ENCODE measurements at regions not wholly inside any gene's neighbourhood (a gene's known extent, or its start where the extent isn't known, plus 50 kb on each side); places are given as distances from the start of the nearest gene placed in this dataset.
"Not testable (repeated sequence)": the region's sequence is repeated elsewhere in the genome, so short reads cannot be mapped to it uniquely, and the experiment has no call there.

DNA sequence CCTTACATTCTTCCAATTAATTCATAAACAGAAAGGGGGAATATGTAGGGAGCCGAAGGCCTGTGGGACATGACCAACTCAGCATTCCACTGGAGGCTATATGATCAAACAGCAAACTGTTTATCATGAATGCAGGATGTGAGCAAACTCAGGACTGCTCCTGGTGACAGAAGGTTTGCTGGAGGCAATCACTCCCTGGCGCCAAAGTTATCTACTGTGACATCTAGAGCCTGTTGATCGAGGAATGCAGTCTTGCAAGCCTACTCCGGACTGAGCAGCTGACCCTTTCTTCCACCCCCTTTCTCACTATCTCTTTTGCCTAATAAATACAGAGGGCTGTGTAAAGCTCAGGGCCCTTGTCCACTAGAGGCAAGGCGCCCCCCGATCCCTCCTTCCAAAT is 122.0 kb upstream of the ZCCHC13 start:
- DNase-seq (ENCODE audit: low read depth in 4 of 4, low spot score in 2 of 4) = not testable (repeated sequence)

DNA sequence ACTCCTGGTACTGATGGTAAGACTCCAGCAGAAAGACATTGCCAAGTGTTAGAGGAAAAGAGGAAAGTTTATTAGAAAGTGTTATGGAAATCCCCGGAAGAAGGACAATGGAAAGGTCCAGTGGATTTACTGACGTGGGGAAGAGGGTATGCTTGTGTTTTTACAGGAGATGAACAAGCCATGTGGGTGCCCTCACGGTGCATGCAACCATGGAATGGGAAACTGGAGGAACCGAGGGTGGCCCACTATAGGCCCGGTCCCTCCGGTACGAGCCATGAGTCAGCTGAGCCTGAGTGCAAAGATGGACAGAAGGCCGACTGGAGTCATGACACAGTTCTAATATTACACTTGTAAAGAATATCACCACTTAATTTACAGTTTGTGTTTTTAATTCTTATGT is 123.3 kb upstream of the ZCCHC13 start:
- no peak for DNase-seq (ENCODE audit: low read depth in 4 of 4, low spot score in 2 of 4)

DNA sequence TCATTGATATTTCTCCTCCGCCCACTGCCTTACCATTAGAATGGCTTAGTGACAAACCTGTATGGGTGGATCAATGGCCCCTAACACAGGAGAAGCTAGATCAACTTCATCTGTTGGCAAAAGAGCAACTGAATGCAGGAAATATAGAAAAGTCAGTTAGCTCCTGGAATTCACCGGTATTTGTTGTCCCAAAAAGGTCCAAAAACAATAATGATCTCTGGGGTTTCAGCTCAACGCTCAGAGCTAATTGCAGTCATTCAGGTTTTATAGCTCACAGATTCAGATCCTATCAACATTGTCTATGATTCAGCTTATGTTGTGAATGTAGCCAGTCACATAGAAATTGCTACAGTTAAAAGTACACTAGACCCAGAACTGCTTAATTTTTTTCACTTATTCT is 124.0 kb upstream of the ZCCHC13 start:
- DNase-seq (ENCODE audit: low read depth in 4 of 4, low spot score in 2 of 4) = no peak

DNA sequence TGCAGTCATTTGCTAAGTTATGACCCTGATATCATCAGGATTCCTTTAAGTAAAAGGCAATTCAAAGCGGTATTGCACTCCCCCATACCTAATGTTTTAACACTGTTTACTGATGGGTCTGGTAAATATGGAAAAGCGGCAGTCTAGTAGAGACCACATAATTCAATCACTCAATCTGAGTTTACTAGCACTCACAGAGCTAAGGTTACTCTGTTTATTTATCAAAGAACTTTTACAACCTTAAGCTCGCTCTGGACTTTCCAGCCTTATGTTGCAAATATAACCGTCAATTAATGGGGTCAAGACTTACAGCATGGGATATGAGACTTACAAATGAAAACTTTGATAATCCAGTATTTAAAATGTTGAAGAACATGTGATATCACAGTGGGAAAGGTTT is 124.5 kb upstream of the ZCCHC13 start:
- DNase-seq (ENCODE audit: low read depth in 4 of 4, low spot score in 2 of 4) = no peak

DNA sequence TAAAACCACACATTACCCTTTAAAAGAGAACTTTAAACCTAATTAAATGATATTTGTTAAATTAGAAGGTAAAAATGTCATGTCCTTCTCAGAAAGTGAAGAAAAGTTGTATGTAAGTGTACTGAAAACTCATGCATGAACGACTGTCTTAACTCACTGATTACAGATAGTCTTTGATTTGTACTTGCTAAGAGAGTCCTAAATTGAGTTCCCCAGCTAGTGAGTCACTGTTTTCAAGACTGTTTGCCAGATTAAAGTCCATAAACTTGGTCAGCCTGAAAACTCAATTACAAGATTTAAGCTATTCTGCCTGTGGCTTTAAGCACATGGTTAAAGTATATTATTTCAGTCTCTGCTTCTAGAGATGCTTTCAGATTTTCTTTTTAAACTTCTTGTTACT is 124.9 kb upstream of the ZCCHC13 start:
- DNase-seq (ENCODE audit: low read depth in 4 of 4, low spot score in 2 of 4) = no peak

DNA sequence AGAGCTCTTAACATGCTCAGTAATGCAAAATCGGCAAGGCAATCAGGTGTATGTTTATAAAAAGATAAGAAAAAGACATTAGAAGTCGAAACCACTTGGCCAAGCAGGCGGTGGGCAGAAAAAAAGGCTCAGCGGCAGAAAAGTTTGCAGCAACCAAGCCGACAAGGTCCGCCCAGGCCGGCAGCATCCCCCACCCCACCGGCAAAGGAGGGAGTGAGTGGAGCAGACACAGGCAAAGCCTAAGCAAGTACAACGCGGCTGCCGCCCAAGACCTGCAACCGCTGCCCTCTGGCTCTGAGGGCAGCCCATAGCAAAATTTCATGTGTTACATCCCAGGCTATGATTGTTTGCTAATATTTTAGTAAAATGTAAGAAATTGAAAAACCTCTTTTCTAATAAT is 125.4 kb upstream of the ZCCHC13 start:
- DNase-seq (ENCODE audit: low read depth in 4 of 4, low spot score in 2 of 4) = no peak

DNA sequence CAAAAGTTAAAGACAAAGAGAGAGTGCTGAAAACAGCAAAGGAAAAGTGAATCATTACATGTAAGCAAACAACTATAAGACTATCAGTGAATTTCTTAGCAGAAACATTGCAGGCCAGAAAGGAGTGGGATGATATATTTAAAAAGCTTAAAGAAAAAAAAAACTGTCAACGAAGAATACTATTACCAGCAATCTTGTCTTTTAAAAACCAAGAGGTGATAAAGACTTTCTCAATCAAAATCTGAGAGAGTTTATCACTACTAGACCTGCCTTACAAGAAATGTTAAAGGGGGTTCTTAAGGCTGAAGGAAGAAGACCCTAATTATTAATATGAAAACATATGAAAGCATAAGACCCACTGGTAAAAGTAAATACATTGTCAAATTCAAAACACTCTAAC is 132.5 kb upstream of the ZCCHC13 start:
- DNase-seq (ENCODE audit: low read depth in 4 of 4, low spot score in 2 of 4) = no peak

DNA sequence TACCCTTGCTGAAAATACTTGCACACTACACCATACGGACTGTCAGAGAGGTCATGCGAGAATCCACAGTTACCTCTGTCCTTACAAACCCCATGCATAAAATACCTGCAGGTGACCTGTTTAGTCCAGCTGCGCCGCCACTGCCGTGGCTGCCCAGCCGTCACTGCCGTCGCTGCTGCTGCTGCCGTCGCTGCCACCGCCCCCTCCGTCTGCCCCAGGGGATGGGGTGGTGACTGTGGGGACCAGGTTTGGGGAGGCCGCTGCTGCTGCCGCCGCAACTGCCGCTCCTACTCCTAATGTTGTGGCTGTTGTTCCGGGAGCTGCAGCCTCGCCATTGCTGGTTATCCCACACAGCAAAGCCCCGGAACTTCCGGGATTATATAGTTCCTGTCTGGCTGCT is 141.8 kb upstream of the ZCCHC13 start:
- DNase-seq (ENCODE audit: low read depth in 4 of 4, low spot score in 2 of 4) = no peak

DNA sequence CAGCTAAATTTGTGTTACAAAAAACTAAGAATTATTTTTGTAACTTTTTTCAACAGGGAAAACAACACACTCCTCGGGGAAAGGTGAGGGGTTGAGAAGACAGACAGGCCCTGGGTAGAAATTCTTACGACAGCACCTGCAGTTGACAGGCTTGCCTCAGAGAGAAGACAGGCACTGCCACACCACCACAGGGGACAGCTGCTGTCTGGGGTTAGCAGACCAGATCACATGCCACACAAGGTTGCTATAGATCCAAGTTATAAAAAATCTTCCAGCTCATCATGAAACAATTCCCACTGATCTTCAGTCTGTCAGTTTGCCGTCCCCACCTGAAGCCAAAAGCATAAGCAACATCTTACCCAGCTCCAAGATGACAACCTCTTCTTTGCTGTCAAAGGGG is 143.2 kb upstream of the ZCCHC13 start:
- no peak for DNase-seq (ENCODE audit: low read depth in 4 of 4, low spot score in 2 of 4)

DNA sequence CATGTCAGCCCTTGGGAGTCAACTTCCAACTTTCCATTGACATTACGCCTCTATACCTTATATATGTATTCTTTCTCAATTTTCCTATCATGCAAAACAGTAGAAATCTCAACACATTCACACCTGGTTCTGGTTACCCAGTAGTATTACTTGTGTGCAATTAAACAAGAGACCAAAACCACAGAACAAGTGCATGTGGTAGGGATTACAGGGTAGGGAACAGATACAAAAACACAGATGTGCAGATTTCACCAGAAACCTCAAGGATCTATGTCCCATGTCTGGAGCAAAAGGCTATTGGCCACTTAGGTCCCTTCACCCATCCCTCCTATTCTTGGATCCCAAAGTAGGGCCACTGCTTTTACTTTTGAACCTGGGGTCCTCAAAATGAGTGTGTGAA is 143.6 kb upstream of the ZCCHC13 start:
- no peak for DNase-seq (ENCODE audit: low read depth in 4 of 4, low spot score in 2 of 4)

DNA sequence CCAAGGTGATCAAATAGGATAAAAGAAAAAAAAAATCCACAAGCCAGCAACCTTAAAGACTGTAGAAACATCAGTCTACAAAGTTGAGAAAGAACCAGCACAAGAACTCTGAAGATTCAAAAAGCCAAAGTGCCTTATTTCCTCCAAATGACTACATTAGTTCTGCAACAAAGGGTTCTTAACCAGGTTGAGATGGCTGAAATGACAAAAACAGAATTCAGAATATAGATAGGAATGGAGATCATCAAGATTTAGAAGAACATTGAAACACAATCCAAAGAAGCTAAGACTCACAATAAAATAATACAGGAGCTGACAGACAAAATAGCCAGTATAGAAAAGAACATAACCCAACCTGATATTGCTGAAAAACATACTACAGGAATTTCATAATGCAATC is 156.5 kb upstream of the ZCCHC13 start:
- DNase-seq (ENCODE audit: low read depth in 4 of 4, low spot score in 2 of 4) = no peak

DNA sequence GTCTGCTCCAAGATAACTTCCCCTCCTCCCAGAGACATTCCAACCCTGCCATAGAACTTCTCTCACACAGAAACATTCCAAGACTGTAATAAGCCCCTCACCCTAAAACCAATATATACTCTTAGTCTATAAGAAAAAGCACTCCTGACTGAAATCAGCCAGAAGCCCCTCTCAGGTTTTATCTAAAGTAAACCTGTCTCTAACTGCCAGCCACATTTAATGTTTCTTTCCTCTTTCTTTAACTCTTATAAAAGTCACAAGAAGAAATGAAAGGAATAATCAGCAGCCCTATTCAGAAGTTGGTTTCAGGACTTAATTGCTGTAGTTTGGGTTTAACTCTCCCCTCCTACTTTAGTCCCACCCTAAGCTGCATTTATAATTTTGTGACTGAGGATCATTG is 165.0 kb upstream of the ZCCHC13 start:
- no peak for DNase-seq (ENCODE audit: low read depth in 4 of 4, low spot score in 2 of 4)

DNA sequence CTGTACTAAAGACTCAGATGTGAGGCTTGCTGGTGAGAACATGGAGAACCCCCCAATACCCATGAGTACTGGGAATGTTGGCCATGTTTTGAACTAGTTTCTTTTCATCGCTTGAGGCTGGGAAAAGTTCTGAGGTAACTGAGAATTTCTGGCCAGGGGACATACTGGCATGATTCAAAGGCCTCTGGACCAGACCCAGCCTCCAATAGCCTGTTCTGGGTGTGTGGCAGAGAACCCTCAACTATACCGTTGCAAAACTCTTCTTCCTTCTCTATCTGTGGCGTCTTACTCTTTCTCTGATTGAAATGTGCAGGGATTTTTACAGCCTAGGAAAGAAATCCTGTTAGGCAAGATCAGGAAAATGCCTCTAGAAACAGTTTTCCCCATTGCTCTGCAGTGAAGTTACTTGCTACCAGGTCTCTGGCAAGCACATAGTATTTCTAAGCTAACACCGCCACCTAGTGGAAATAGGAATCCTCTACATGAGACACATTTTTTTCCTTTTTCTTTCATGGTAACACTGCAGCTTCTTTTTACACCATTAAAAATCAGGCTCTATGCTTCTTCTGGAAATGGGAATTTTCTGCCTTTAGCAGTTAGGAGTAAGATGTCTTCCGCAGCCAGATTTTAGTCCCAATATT is 170.7 kb upstream of the ZCCHC13 start:
- DNase-seq (ENCODE audit: low read depth in 4 of 4, low spot score in 2 of 4) = peak; percentile 1 to 28 (median 17)

DNA sequence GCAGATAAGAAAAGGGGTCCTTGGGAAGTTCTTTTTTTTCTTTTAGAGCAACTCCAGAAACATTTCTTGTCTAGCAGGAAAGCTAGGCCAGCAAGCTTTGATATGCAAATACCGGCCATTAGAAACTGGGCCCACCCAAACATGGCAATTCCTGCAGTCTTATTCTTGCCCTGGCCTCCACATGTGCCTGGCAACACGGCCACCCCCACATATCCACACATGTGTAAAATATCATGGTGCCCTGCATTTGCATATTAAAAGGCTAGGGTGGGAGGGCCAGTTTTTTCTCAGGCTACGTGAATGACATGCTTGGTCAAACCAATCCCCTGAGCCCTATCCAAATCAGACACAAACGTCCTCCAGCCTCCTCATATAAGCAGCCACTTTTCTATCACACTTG is 171.7 kb upstream of the ZCCHC13 start:
- DNase-seq (ENCODE audit: low read depth in 4 of 4, low spot score in 2 of 4) = no peak

DNA sequence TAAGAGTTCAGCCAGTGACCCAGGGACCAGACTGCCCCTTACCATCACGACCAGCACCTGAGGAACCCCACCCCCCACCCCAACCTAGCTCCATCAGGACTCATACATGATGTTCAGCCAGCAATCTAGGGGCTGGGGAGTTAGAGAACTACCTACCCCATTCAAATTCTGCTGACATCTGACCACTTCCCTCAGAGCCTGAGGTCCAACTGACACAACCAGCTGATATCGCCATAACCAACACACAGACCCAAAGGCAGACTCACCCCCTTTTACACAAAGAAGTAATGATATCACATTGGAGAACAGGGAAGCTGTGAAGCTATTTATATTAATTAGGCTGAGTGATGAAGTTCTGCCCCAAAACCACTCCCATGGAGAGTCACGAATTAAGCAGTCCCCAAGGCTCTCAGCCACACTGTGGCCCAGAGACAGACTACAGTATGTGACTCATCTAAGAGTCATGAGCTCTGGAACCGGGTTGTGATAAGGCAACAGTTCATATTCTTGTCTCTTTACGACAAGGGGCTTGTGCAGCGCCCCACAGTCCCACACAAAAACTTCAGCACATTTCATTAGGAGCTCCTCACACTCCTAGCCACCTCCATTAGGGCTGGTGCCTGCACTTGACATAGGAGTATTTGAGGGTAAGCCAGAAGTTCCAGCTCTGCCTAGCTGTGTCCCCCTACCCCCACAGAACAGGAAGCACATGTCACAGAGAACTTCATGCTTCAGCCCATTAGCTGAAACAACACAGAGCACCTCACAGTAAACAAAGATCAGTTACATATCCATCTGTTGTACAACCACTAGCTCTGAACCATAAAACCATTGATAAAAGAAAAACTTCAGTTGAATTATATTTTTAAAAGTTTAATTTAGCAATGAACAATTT is 184.7 kb upstream of the ZCCHC13 start:
- DNase-seq (ENCODE audit: low read depth in 4 of 4, low spot score in 2 of 4) = no peak

DNA sequence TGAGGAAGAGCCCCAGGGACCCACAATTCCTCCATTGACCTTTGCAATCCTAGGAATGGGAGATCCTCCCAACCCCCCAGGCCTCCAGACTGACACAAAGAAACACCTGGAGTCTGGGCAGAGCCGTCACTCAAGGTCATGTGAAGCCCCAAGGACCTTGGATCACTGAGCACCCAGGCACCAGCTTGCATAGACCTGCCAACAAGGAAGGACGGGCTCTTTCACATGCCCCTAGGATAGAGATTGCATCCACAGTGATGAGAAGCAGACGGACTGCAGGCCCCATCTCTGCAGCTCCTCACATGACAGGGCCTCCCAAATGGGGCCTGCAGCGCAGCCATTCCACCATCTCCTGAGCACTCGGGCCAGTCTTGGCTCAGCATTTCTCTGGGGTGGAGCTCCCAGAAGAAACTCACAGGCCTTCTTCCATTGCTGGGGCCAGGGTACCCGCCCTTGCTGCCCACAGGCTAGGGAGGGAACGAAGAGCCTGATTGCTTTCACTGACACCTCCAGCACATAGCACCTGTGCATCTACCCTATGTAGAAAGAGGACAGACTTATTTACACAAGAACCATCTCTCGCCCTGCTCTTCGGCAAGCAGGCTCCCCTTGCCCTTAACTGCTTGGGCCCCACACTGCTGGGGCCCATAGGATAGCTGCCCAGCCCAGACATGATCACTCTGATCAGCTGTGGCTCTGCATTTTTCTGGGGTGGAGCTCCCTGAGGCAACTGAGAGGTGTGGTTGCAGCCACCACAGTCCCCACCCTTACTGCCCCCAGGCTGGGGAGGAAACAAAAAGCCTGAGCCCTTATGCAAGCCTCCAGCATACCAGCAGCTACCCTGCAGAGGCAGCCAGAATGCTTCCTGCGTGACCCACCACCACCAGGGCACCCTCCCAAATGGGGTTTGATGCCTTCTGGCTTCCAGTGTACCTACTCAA is 185.7 kb upstream of the ZCCHC13 start:
- no peak for DNase-seq (ENCODE audit: low read depth in 4 of 4, low spot score in 2 of 4)

DNA sequence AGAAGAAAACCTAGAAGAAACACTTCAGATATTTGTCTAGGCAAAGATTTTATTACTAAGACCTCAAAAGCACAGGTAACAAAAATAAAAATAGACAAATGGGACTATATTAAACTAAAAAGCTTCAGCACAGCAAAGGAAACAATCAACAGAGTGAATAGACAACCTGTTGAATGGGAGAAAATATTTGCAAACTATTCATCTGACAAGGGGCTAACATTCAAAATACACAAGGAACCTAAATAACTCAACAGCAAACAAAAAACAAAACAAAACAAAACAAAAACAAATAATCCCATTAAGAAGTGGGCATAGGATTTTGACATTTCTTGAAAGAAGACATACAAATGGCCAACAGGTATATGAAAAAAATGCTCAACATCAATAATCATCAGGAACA is 192.7 kb upstream of the ZCCHC13 start:
- no peak for DNase-seq (ENCODE audit: low read depth in 4 of 4, low spot score in 2 of 4)

DNA sequence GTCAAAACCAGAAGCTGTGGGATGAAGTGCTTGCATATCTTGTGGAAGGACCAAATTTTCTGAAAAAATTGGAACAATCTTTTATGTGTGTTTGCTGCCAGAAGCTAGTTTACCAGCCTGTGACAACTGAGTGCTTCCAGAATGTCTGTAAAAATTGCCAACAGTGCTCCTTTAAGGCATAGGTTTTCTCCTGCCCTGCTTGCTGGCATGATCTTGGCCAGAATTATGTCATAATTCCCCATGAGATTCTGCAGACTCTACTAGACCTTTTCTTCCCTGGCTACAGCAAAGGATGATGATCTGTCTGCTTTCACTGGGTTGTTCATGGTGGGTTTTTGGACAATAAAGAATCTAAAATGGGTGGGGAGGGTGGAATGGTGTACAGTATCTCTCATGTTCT is 196.3 kb upstream of the ZCCHC13 start:
- no peak for DNase-seq (ENCODE audit: low read depth in 4 of 4, low spot score in 2 of 4)

DNA sequence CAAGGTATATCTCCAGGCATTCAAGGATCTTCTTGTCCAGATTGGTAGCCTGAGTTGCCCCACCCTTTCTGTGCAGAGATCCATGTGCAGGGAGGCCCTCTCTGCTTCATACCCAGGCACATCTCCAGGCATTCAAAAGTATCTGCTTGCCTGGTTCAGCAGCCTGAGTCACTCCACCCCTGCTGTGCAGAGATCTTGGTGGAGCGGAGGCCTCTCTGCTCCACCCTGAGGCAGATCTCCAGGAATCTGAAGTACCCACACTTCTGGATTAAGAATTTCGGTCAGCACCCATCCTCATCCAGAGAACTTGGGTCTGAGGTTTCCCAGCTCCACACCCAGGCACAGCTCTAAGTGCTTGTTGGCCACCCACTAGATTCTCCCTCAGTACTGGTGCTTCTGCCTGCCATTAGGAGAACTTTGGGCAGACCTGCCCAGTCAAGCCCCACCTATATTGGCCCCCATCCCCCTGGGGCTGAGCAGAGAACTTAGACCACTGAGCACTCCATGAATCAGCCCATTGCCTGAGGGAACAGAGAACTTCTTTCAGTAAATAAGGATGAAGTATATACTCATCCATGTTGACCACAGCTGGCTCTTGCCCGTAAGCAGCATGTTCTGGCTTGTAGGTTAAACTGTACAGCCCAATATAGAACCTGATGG is 199.5 kb upstream of the ZCCHC13 start:
- no peak for DNase-seq (ENCODE audit: low read depth in 4 of 4, low spot score in 2 of 4)

DNA sequence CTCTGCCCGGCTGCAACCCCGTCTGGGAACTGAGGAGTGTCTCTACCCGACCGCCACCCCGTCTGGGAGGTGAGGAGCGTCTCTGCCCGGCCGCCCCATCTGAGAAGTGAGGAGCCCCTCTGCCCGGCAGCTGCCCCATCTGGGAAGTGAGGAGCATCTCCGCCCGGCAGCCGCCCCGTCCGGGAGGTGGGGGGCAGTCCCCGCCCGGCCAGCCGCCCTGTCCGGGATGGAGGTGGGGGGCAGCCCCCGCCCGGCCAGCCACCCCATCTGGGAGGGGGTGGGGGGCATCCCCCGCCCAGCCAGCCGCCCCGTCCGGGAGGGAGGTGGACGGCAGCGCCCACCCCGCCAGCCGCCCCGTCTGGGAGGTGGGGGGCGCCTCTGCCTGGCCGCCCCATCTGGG is 205.6 kb upstream of the ZCCHC13 start:
- DNase-seq (ENCODE audit: low read depth in 4 of 4, low spot score in 2 of 4) = not testable (repeated sequence)

DNA sequence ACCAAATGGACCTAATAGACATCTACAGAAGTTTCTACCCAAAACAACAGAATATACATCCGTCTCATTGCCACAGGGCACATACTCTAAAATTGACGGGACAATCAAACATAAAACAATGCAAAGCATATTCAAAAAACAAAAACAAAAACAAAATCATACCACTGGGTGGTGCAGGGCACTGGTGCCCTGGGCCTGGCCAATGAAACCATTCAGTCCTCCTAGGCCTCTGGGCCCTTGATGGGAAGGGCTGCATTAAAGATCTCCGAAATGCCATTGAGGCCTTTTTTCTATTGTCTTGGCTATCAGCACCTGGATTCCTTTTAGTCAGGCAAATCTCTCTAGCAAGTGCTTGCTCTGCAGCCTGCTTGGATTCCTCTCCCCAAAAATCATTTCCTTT is 213.9 kb upstream of the ZCCHC13 start:
- no peak for DNase-seq (ENCODE audit: low read depth in 4 of 4, low spot score in 2 of 4)

Measured in left renal cortex interstitium (tissue), 4 donors.